ENCODE measurements at regions not wholly inside any gene's neighbourhood (a gene's known extent, or its start where the extent isn't known, plus 50 kb on each side); places are given as distances from the start of the nearest gene placed in this dataset.

DNA sequence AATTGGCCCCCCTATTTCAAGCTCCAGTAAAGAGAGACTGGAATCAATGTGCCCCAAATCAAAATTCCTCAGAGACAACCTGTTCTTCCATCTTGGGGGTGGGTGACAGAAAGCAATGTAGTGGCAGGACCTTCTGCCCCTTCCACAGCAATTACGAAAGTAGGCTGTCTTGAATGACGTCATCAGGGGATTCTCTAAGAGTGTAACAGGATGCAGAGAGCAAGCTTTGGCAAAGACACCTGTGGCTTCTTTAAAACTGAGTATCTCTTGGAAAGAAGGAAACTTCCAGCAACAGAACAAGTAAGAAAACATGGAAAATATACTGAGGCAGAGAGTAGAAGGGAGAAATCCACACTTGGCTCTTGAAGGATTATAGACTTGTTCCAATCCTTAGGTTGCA lies 247.6 kb upstream of the PDE4D start:
- TF ChIP-seq POLR2A (IDR thresholded peaks at IDR 0.05) (no peak), POLR2AphosphoS5 (IDR thresholded peaks at IDR 0.05) (no peak)
- TF ChIP-seq, protein P1, sequence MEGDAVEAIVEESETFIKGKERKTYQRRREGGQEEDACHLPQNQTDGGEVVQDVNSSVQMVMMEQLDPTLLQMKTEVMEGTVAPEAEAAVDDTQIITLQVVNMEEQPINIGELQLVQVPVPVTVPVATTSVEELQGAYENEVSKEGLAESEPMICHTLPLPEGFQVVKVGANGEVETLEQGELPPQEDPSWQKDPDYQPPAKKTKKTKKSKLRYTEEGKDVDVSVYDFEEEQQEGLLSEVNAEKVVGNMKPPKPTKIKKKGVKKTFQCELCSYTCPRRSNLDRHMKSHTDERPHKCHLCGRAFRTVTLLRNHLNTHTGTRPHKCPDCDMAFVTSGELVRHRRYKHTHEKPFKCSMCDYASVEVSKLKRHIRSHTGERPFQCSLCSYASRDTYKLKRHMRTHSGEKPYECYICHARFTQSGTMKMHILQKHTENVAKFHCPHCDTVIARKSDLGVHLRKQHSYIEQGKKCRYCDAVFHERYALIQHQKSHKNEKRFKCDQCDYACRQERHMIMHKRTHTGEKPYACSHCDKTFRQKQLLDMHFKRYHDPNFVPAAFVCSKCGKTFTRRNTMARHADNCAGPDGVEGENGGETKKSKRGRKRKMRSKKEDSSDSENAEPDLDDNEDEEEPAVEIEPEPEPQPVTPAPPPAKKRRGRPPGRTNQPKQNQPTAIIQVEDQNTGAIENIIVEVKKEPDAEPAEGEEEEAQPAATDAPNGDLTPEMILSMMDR (IDR thresholded peaks at IDR 0.05 in 8 of 11, conservative IDR thresholded peaks at IDR 0.05 in 3 of 11), result no peak

Data from spleen (tissue), 7 donors.